HG02840 (cell line): ENCODE measurements at regions not wholly inside any gene's neighbourhood (a gene's known extent, or its start where the extent isn't known, plus 50 kb on each side); places are given as distances from the start of the nearest gene placed in this dataset.
"Not testable (repeated sequence)": the region's sequence is repeated elsewhere in the genome, so short reads cannot be mapped to it uniquely, and the experiment has no call there.

ENCODE experiments used
- ATAC-seq: cut with Tn5 transposase; IDR thresholded peaks from one replicate; pipeline ENCODE4 v1.9.1; 2021; ENCODE audit warnings: mild to moderate bottlenecking, moderate library complexity, moderate number of reproducible peaks; ENCODE audit not compliant: unreplicated experiment, low FRiP score

- ATAC-seq, result no peak
Observed at GRCh38 chr5:104951829-104952228, 1389.2 kb upstream of the NUDT12 start.

GRCh38 chr5:104947076-104947475 is 1384.5 kb upstream of the NUDT12 start:
- no peak for ATAC-seq

- ATAC-seq, result no peak
Observed at GRCh38 chr5:104942735-104943134, 1380.1 kb upstream of the NUDT12 start.

GRCh38 chr5:104941030-104941645 is 1378.5 kb upstream of the NUDT12 start:
- no peak for ATAC-seq

- no peak for ATAC-seq
Observed at GRCh38 chr5:104937598-104937997, 1375.0 kb upstream of the NUDT12 start.

GRCh38 chr5:104932431-104932830 is 1369.8 kb upstream of the NUDT12 start:
- no peak for ATAC-seq

- no peak for ATAC-seq
Observed at GRCh38 chr5:104928906-104929520, 1366.4 kb upstream of the NUDT12 start.

GRCh38 chr5:104915226-104915625 is 1352.6 kb upstream of the NUDT12 start:
- ATAC-seq, result no peak

GRCh38 chr5:104914536-104915070 is 1352.0 kb upstream of the NUDT12 start:
- no peak for ATAC-seq

GRCh38 chr5:104913841-104914281 is 1351.3 kb upstream of the NUDT12 start:
- no peak for ATAC-seq

GRCh38 chr5:104909803-104910202 is 1347.2 kb upstream of the NUDT12 start:
- no peak for ATAC-seq

GRCh38 chr5:104904561-104904960 is 1342.0 kb upstream of the NUDT12 start:
- no peak for ATAC-seq

- no peak for ATAC-seq
Observed at GRCh38 chr5:104903941-104904340, 1341.4 kb upstream of the NUDT12 start.

- no peak for ATAC-seq
Observed at GRCh38 chr5:104891596-104891995, 1329.0 kb upstream of the NUDT12 start.

GRCh38 chr5:104890767-104891166 is 1328.2 kb upstream of the NUDT12 start:
- no peak for ATAC-seq

- ATAC-seq, result no peak
Observed at GRCh38 chr5:104859437-104859836, 1296.8 kb upstream of the NUDT12 start.

- ATAC-seq, result not testable (repeated sequence)
Observed at GRCh38 chr5:104852099-104852498, 1289.5 kb upstream of the NUDT12 start.

GRCh38 chr5:104845541-104845940 is 1283.0 kb upstream of the NUDT12 start:
- no peak for ATAC-seq

- no peak for ATAC-seq
Observed at GRCh38 chr5:104843822-104844221, 1281.2 kb upstream of the NUDT12 start.

- ATAC-seq, result no peak
Observed at GRCh38 chr5:104840284-104840683, 1277.7 kb upstream of the NUDT12 start.

GRCh38 chr5:104831515-104831914 is 1268.9 kb upstream of the NUDT12 start:
- not testable (repeated sequence) for ATAC-seq

GRCh38 chr5:104821606-104822005 is 1259.0 kb upstream of the NUDT12 start:
- ATAC-seq, result no peak
